T-helper 1 cell treated with Interleukin-12 subunit alpha and Interleukin-12 subunit beta and Interleukin-4 antibody, amounts not matched to agents 30 μg/mL and 1 μg/mL, for 36 hours (primary cell): ENCODE measurements at regions not wholly inside any gene's neighbourhood (a gene's known extent, or its start where the extent isn't known, plus 50 kb on each side); places are given as distances from the start of the nearest gene placed in this dataset.
"Not testable (repeated sequence)": the region's sequence is repeated elsewhere in the genome, so short reads cannot be mapped to it uniquely, and the experiment has no call there.

Experiments used
- H3K27ac Mint-ChIP-seq: one replicate; pipeline ENCODE4 v1.8.0; 2021; ENCODE audit warnings: mild to moderate bottlenecking, mixed read lengths
- H3K27me3 Mint-ChIP-seq: one replicate; pipeline ENCODE4 v1.8.0; 2021; ENCODE audit warnings: low read depth, mixed read lengths
- H3K36me3 Mint-ChIP-seq: one replicate; pipeline ENCODE4 v1.8.0; 2021; ENCODE audit warnings: low read depth, mixed read lengths
- H3K4me1 Mint-ChIP-seq: one replicate; pipeline ENCODE4 v1.8.0; 2021; ENCODE audit warnings: low read depth, mixed read lengths
- H3K4me3 Mint-ChIP-seq: one replicate; pipeline ENCODE4 v1.8.0; 2021; ENCODE audit warnings: mild to moderate bottlenecking, moderate library complexity, mixed read lengths
- H3K9me3 Mint-ChIP-seq: one replicate; pipeline ENCODE4 v1.8.0; 2021; ENCODE audit warnings: mixed read lengths

GRCh38 chr5:152608458-152608857 is 203.4 kb upstream of the NMUR2 start:
- no peaks in the 10 kb centered on the region for H3K9me3 Mint-ChIP-seq
- no peaks in the 10 kb centered on the region for H3K27me3 Mint-ChIP-seq
- no peaks in the 10 kb centered on the region for H3K4me1 Mint-ChIP-seq
- H3K36me3 Mint-ChIP-seq = no peaks in the 10 kb centered on the region
- no peak overlapping the region for H3K27ac Mint-ChIP-seq
- no peak overlapping the region for H3K4me3 Mint-ChIP-seq

- Mint-ChIP-seq H3K36me3 (no peaks in the 10 kb centered on the region), H3K4me1 (no peaks in the 10 kb centered on the region), H3K27ac (no peak overlapping the region), H3K4me3 (no peak overlapping the region), H3K9me3 (no peaks in the 10 kb centered on the region), H3K27me3 (no peaks in the 10 kb centered on the region)
These were observed 214.7 kb upstream of the NMUR2 start for GRCh38 chr5:152619756-152620155.

- H3K4me1 Mint-ChIP-seq = no peaks in the 10 kb centered on the region
- no peaks in the 10 kb centered on the region for H3K27me3 Mint-ChIP-seq
- H3K9me3 Mint-ChIP-seq = no peaks in the 10 kb centered on the region
- H3K27ac Mint-ChIP-seq = no peak overlapping the region
- no peaks in the 10 kb centered on the region for H3K36me3 Mint-ChIP-seq
- H3K4me3 Mint-ChIP-seq = no peak overlapping the region
These were observed 217.5 kb upstream of the NMUR2 start for GRCh38 chr5:152622628-152623027.

- H3K4me1 Mint-ChIP-seq = no peaks in the 10 kb centered on the region
- H3K36me3 Mint-ChIP-seq = no peaks in the 10 kb centered on the region
- no peaks in the 10 kb centered on the region for H3K27me3 Mint-ChIP-seq
- H3K4me3 Mint-ChIP-seq = no peak overlapping the region
- H3K9me3 Mint-ChIP-seq = no peaks in the 10 kb centered on the region
- H3K27ac Mint-ChIP-seq = no peak overlapping the region
These were observed 218.9 kb upstream of the NMUR2 start for GRCh38 chr5:152623951-152624350.

GRCh38 chr5:152625696-152626095 is 220.6 kb upstream of the NMUR2 start:
- Mint-ChIP-seq H3K27ac (no peak overlapping the region), H3K36me3 (no peaks in the 10 kb centered on the region), H3K4me3 (no peak overlapping the region), H3K9me3 (no peaks in the 10 kb centered on the region), H3K27me3 (no peaks in the 10 kb centered on the region), H3K4me1 (no peaks in the 10 kb centered on the region)

GRCh38 chr5:152631221-152631620 is 226.1 kb upstream of the NMUR2 start:
- Mint-ChIP-seq H3K4me1 (no peaks in the 10 kb centered on the region), H3K27ac (no peak overlapping the region), H3K27me3 (no peaks in the 10 kb centered on the region), H3K4me3 (no peak overlapping the region), H3K9me3 (no peaks in the 10 kb centered on the region), H3K36me3 (no peaks in the 10 kb centered on the region)

- Mint-ChIP-seq H3K27me3 (no peaks in the 10 kb centered on the region), H3K9me3 (no peaks in the 10 kb centered on the region), H3K4me1 (no peaks in the 10 kb centered on the region), H3K27ac (no peak overlapping the region), H3K4me3 (no peak overlapping the region), H3K36me3 (no peaks in the 10 kb centered on the region)
These were observed 227.3 kb upstream of the NMUR2 start for GRCh38 chr5:152632360-152632759.

GRCh38 chr5:152634586-152634985 is 229.5 kb upstream of the NMUR2 start:
- Mint-ChIP-seq H3K9me3 (no peaks in the 10 kb centered on the region), H3K36me3 (no peaks in the 10 kb centered on the region), H3K4me1 (no peaks in the 10 kb centered on the region), H3K4me3 (no peak overlapping the region), H3K27ac (no peak overlapping the region), H3K27me3 (no peaks in the 10 kb centered on the region)

- Mint-ChIP-seq H3K27ac (no peak overlapping the region), H3K4me3 (no peak overlapping the region), H3K36me3 (no peaks in the 10 kb centered on the region), H3K9me3 (no peaks in the 10 kb centered on the region), H3K27me3 (no peaks in the 10 kb centered on the region), H3K4me1 (no peaks in the 10 kb centered on the region)
These were observed 234.0 kb upstream of the NMUR2 start for GRCh38 chr5:152638996-152639552.

- no peaks in the 10 kb centered on the region for H3K27me3 Mint-ChIP-seq
- no peak overlapping the region for H3K4me3 Mint-ChIP-seq
- no peaks in the 10 kb centered on the region for H3K4me1 Mint-ChIP-seq
- no peaks in the 10 kb centered on the region for H3K36me3 Mint-ChIP-seq
- no peaks in the 10 kb centered on the region for H3K9me3 Mint-ChIP-seq
- H3K27ac Mint-ChIP-seq = no peak overlapping the region
These were observed 237.1 kb upstream of the NMUR2 start for GRCh38 chr5:152641970-152642805.

- Mint-ChIP-seq H3K27ac (no peak overlapping the region), H3K36me3 (no peaks in the 10 kb centered on the region), H3K27me3 (no peaks in the 10 kb centered on the region), H3K4me3 (no peak overlapping the region), H3K9me3 (no peaks in the 10 kb centered on the region), H3K4me1 (no peaks in the 10 kb centered on the region)
These were observed 237.8 kb upstream of the NMUR2 start for GRCh38 chr5:152642880-152643279.

GRCh38 chr5:152644029-152644728 is 239.1 kb upstream of the NMUR2 start:
- no peaks in the 10 kb centered on the region for H3K4me1 Mint-ChIP-seq
- no peak overlapping the region for H3K4me3 Mint-ChIP-seq
- H3K36me3 Mint-ChIP-seq = no peaks in the 10 kb centered on the region

GRCh38 chr5:152649609-152650008 is 244.5 kb upstream of the NMUR2 start:
- H3K27me3 Mint-ChIP-seq = no peaks in the 10 kb centered on the region
- H3K4me3 Mint-ChIP-seq = no peak overlapping the region
- H3K4me1 Mint-ChIP-seq = no peaks in the 10 kb centered on the region
- H3K9me3 Mint-ChIP-seq = no peaks in the 10 kb centered on the region
- H3K36me3 Mint-ChIP-seq = no peaks in the 10 kb centered on the region
- H3K27ac Mint-ChIP-seq = no peak overlapping the region

More at GRCh38 chr5:152644029-152644728, 239.1 kb upstream of the NMUR2 start:
- Mint-ChIP-seq H3K27me3 (no peaks in the 10 kb centered on the region), H3K27ac (no peak overlapping the region), H3K9me3 (no peaks in the 10 kb centered on the region)

- Mint-ChIP-seq H3K4me3 (no peak overlapping the region), H3K4me1 (no peaks in the 10 kb centered on the region), H3K27me3 (no peaks in the 10 kb centered on the region), H3K9me3 (no peaks in the 10 kb centered on the region), H3K36me3 (no peaks in the 10 kb centered on the region), H3K27ac (no peak overlapping the region)
These were observed 245.3 kb upstream of the NMUR2 start for GRCh38 chr5:152650413-152650812.

- not testable (repeated sequence) for H3K27ac Mint-ChIP-seq, H3K9me3 Mint-ChIP-seq, H3K4me3 Mint-ChIP-seq, H3K27me3 Mint-ChIP-seq, H3K36me3 Mint-ChIP-seq, H3K4me1 Mint-ChIP-seq
These were observed 254.4 kb upstream of the NMUR2 start for GRCh38 chr5:152659470-152659869.
